DOHH2 (cell line): ENCODE measurements at regions not wholly inside any gene's neighbourhood (a gene's known extent, or its start where the extent isn't known, plus 50 kb on each side); places are given as distances from the start of the nearest gene placed in this dataset.

ENCODE experiments used
- CTCF ChIP-seq: fragments of 200-600 bp; sonication (generic); IDR thresholded peaks from one replicate; pipeline ENCODE4 v1.5.1; 2014; ENCODE audit warnings: antibody characterized with exemption, mild to moderate bottlenecking, low read depth, low read length; ENCODE audit not compliant: poor library complexity, severe bottlenecking
- EZH2phosphoT487 ChIP-seq: fragments of 200-600 bp; sonication (generic); IDR thresholded peaks from 2 replicates; pipeline ENCODE4 v1.6.1; 2017; ENCODE audit warnings: borderline replicate concordance, mild to moderate bottlenecking, antibody characterized with exemption, low read length, moderate library complexity, mixed read lengths

- TF ChIP-seq CTCF (no peak), EZH2phosphoT487 (no peak)
Observed at GRCh38 chr6:168785720-168786511, 344.9 kb downstream of the SMOC2 start.
